ENCODE measurements at regions not wholly inside any gene's neighbourhood (a gene's known extent, or its start where the extent isn't known, plus 50 kb on each side); places are given as distances from the start of the nearest gene placed in this dataset.

GRCh38 chr1:191002768-191003167 lies 525.1 kb upstream of the BRINP3 start:
- Histone ChIP-seq H3K4me3 (ENCODE audit: low read depth, low read length) (no peak overlapping the region), H3K27me3 (replicated peaks) (no peaks in the 10 kb centered on the region), H3K27ac (no peak overlapping the region), H3K36me3 (replicated peaks) (no peaks in the 10 kb centered on the region)
- TF ChIP-seq CTCF (IDR thresholded peaks at IDR 0.05; ENCODE audit: low read depth, low read length, missing control alignments): no peak
- in situ Hi-C loops (cut with HindIII; ENCODE audit: low pct_ligation_motif_present, low sequenced_read_pairs): no loop called here
- no peak for DNase-seq

DNA sequence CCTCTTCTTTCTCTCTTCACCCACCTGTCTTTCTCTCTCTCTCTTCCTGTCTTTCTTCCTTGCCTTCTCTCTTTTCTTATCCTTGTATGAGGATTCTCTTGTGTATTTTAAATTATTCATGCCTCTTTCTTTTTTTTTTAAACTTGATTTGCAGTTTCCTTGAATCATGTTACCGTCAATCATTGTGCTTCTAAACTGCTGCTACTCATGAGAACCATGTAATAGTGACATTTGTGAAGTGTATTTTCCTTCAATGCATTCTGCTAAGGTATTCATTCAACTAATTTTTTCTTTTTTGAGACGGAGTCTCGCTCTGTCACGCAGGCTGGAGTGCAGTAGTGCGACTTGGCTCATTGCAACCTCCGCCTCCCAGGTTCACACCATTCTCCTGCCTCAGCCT lies 539.1 kb upstream of the BRINP3 start:
- H3K4me3 ChIP-seq (ENCODE audit: low read depth, low read length): no peak overlapping the region
- no peaks in the 10 kb centered on the region for H3K27me3 ChIP-seq (replicated peaks)
- in situ Hi-C loops (cut with HindIII; ENCODE audit: low pct_ligation_motif_present, low sequenced_read_pairs): no loop called here
- TF ChIP-seq CTCF (IDR thresholded peaks at IDR 0.05; ENCODE audit: low read depth, low read length, missing control alignments): no peak
- no peaks in the 10 kb centered on the region for H3K36me3 ChIP-seq (replicated peaks)
- H3K27ac ChIP-seq: no peak overlapping the region
- no peak for DNase-seq

DNA sequence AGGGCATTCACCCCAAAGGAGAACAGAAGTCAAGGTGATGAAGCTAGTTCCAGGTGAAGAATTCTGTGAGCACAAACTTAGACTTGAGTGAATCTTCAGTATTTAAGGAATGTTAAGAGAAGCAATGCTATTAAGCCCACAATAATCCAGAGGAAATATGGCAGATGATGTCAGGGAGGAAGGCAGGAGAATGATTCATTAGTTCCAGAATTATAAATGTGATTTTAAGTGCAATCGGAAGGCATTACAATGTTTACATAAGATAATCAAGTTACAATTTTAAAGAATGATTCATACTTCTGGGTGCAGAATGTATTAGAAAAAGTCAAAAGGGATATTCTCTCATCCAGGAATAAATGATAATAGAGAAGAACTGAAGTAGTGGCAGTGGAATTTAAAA lies 545.2 kb upstream of the BRINP3 start:
- H3K36me3 ChIP-seq (replicated peaks): no peaks in the 10 kb centered on the region
- peak; percentile 43 for DNase-seq
- H3K27ac ChIP-seq: peak overlapping the region; percentile 9
- TF ChIP-seq CTCF (IDR thresholded peaks at IDR 0.05; ENCODE audit: low read depth, low read length, missing control alignments): no peak
- no peaks in the 10 kb centered on the region for H3K27me3 ChIP-seq (replicated peaks)
- in situ Hi-C loops (cut with HindIII; ENCODE audit: low pct_ligation_motif_present, low sequenced_read_pairs): no loop called here
- no peak overlapping the region for H3K4me3 ChIP-seq (ENCODE audit: low read depth, low read length)

DNA sequence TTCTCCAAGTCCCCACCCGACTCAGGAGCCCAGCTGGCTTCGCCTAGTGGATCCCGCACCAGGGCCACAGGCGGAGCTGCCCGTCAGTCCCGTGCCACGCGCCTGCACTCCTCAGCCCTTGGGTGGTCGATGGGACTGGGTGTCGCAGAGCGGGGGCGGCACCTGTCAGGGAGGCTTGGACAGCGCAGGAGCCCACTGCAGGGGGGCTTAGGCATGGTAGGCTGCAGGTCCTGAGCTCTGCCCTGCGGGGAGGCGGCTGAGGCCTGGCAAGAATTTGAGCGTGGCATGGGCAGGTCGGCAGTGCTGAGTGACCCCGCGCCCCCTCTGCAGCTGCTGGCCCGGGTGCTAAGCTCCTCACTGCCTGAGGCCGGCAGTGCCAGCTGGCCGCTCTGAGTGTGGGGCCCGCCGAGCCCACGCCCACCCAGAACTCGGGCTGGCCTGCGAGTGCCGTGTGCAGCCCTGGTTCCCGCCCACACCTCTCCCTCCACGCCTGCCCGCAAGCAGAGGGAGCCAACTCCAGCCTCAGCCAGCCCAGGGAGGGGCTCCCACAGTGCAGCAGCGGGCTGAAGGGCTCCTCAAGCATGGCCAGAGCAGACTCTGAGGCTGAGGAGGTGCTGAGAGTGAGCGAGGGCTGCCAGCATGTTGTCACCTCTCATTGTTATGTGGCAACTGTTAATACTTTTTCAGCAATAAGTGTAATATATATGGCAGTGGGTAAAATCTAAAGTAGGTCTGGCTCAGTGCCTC lies 548.4 kb upstream of the BRINP3 start:
- H3K27ac ChIP-seq: no peak overlapping the region
- no peaks in the 10 kb centered on the region for H3K36me3 ChIP-seq (replicated peaks)
- DNase-seq: no peak
- in situ Hi-C loops (cut with HindIII; ENCODE audit: low pct_ligation_motif_present, low sequenced_read_pairs): no loop called here
- no peaks in the 10 kb centered on the region for H3K27me3 ChIP-seq (replicated peaks)
- H3K4me3 ChIP-seq (ENCODE audit: low read depth, low read length): no peak overlapping the region
- TF ChIP-seq CTCF (IDR thresholded peaks at IDR 0.05; ENCODE audit: low read depth, low read length, missing control alignments): no peak

DNA sequence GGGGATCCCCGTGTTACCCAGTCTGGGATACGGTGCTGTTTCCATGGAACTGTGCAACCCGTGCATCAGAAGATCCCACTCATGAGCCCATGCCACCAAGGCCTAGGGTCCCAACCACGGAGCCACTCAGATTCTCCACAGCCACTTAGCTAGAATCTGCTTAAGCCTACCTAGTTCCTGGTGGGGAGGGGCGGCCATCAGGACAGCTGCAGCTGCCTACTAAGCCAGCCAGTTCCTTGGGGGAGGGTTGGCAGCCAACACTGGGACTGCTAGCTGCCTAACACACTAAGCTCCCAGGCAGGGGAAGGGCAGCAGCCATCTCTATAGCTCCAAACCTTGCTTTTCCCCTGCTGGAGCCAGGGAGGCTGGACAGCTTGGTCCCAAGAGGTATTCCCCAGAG lies 549.2 kb upstream of the BRINP3 start:
- H3K4me3 ChIP-seq (ENCODE audit: low read depth, low read length): no peak overlapping the region
- no peak for DNase-seq
- no peaks in the 10 kb centered on the region for H3K36me3 ChIP-seq (replicated peaks)
- TF ChIP-seq CTCF (IDR thresholded peaks at IDR 0.05; ENCODE audit: low read depth, low read length, missing control alignments): no peak
- no peaks in the 10 kb centered on the region for H3K27me3 ChIP-seq (replicated peaks)
- H3K27ac ChIP-seq: no peak overlapping the region
- in situ Hi-C loops (cut with HindIII; ENCODE audit: low pct_ligation_motif_present, low sequenced_read_pairs): no loop called here

DNA sequence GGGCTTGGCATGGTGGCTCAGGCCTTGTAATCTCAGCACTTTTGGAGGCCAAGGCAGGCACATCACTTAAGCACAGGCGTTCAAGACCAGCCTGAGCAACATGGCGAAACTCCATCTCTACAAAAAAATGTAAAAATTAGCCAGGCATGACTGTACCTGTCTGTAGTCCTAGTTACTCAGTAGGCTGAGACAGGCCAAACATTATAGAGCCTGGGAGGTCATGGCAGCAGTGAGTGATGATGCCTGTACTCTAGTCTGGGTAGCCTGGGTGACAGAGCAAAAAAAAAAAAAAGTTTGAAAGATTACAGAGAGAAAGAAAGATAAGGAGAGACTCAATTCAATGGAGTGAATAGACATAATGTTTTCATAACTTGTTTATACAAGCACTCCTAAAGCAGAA lies 556.5 kb upstream of the BRINP3 start:
- DNase-seq: peak; percentile 15
- Histone ChIP-seq H3K27ac (no peak overlapping the region), H3K36me3 (replicated peaks) (no peaks in the 10 kb centered on the region), H3K4me3 (ENCODE audit: low read depth, low read length) (no peak overlapping the region), H3K27me3 (replicated peaks) (no peaks in the 10 kb centered on the region)
- in situ Hi-C loops (cut with HindIII; ENCODE audit: low pct_ligation_motif_present, low sequenced_read_pairs): no loop called here
- TF ChIP-seq CTCF (IDR thresholded peaks at IDR 0.05; ENCODE audit: low read depth, low read length, missing control alignments): no peak
